Panc1 (cell line): ENCODE measurements at regions not wholly inside any gene's neighbourhood (a gene's known extent, or its start where the extent isn't known, plus 50 kb on each side); places are given as distances from the start of the nearest gene placed in this dataset.

Experiments used
- ATAC-seq: fragments of 200-7000 bp; cut with Tn5 transposase; 2 replicates; pipeline ENCODE4 v1.9.1; 2020; ENCODE audit warnings: mild to moderate bottlenecking, moderate library complexity
- BruUV-seq: library from RNA; stranded (reverse); fragments of 400-500 nt; replicated peaks from 2 replicates; lab custom pipeline; 2021; lab: Mats Ljungman, UMichigan
- CTCF ChIA-PET: fragments of 300-600 bp; sonication (Branson Sonifier 250); formaldehyde crosslinking; loops from one replicate; lab custom pipeline; 2022; ENCODE audit warnings: antibody characterized with exemption; lab: Charles Lee
- POLR2A ChIA-PET: fragments of 300-600 bp; sonication (Branson Sonifier 250); formaldehyde crosslinking; loops from one replicate; lab custom pipeline; 2022; ENCODE audit warnings: antibody characterized with exemption; lab: Charles Lee
- DNase-seq: peaks from one replicate; pipeline ENCODE4 v3.0.0-alpha.2; 2010; ENCODE audit warnings: low read depth, low spot score
- H3K27ac ChIP-seq: 2 replicates; pipeline ENCODE4 v1.5.1; 2011; ENCODE audit warnings: mild to moderate bottlenecking, low read length, inconsistent platforms
- H3K27me3 ChIP-seq: fragments of 200-500 bp; sonication (Bioruptor generic); 2 replicates; pipeline ENCODE4 v1.6.0; 2014; ENCODE audit warnings: low read length, inconsistent platforms; ENCODE audit not compliant: control insufficient read depth, insufficient read depth
- H3K36me3 ChIP-seq: fragments of 200-500 bp; sonication (Bioruptor generic); 2 replicates; pipeline ENCODE4 v1.5.1; 2014; ENCODE audit warnings: inconsistent platforms, mild to moderate bottlenecking, low read length, moderate library complexity; ENCODE audit not compliant: control insufficient read depth, insufficient read depth
- H3K4me1 ChIP-seq: 2 replicates; pipeline ENCODE4 v1.5.1; 2011; ENCODE audit warnings: inconsistent platforms, mild to moderate bottlenecking, low read length, moderate library complexity; ENCODE audit not compliant: control insufficient read depth, insufficient read depth
- H3K4me3 ChIP-seq, 2 experiments: 2 replicates each; pipeline ENCODE4 v1.5.1; 2011 to 2012; ENCODE audit warnings: low read depth in 2 of 2, low read length in 2 of 2, mild to moderate bottlenecking in 2 of 2, inconsistent platforms in 1 of 2, moderate library complexity in 1 of 2
- H3K9me3 ChIP-seq: fragments of 200-500 bp; sonication (Bioruptor generic); 2 replicates; pipeline ENCODE4 v1.5.1; 2014; ENCODE audit warnings: low read depth, mild to moderate bottlenecking, inconsistent platforms, low read length, moderate library complexity; ENCODE audit not compliant: control insufficient read depth, insufficient read depth
- CTCF ChIP-seq: fragments of 450-650 bp; IDR thresholded peaks from 2 replicates; pipeline ENCODE4 v1.5.1; 2017; ENCODE audit warnings: mild to moderate bottlenecking
- POLR2AphosphoS5 ChIP-seq: IDR thresholded peaks from 2 replicates; pipeline ENCODE4 v1.6.1; 2012; ENCODE audit warnings: mild to moderate bottlenecking, low read depth, low read length, moderate library complexity
- SIN3A ChIP-seq: IDR thresholded peaks from 2 replicates; pipeline ENCODE4 v1.6.1; 2012; ENCODE audit warnings: low read depth, mild to moderate bottlenecking, low read length, moderate library complexity, borderline replicate concordance; ENCODE audit not compliant: insufficient read depth
- TCF7L2 ChIP-seq: IDR thresholded peaks from 2 replicates; pipeline ENCODE4 v1.6.1; 2011; ENCODE audit warnings: mild to moderate bottlenecking, low read depth, low read length, inconsistent platforms
- in situ Hi-C: cut with HindIII; loops from 2 replicates; pipeline ENCODE4 v1.10.0; 2016; ENCODE audit warnings: low sequenced_read_pairs, low pct_unique_long_range_greater_than_20kb
- intact Hi-C: fragments of 100-400 bp; cut with micrococcal nuclease; formaldehyde crosslinking; loops from one replicate; pipeline ENCODE4 v1.10.0; 2022; ENCODE audit not compliant: unreplicated experiment
- TF ChIP-seq, protein P1 (sequence below), 2 experiments: IDR thresholded peaks; 2 replicates each; pipeline ENCODE4 v1.6.1; 2011 to 2012; ENCODE audit warnings: low read depth in 2 of 2, control low read depth in 1 of 2, low read length in 1 of 2, mild to moderate bottlenecking in 1 of 2, moderate library complexity in 1 of 2; ENCODE audit not compliant: insufficient read depth in 1 of 2

DNA sequence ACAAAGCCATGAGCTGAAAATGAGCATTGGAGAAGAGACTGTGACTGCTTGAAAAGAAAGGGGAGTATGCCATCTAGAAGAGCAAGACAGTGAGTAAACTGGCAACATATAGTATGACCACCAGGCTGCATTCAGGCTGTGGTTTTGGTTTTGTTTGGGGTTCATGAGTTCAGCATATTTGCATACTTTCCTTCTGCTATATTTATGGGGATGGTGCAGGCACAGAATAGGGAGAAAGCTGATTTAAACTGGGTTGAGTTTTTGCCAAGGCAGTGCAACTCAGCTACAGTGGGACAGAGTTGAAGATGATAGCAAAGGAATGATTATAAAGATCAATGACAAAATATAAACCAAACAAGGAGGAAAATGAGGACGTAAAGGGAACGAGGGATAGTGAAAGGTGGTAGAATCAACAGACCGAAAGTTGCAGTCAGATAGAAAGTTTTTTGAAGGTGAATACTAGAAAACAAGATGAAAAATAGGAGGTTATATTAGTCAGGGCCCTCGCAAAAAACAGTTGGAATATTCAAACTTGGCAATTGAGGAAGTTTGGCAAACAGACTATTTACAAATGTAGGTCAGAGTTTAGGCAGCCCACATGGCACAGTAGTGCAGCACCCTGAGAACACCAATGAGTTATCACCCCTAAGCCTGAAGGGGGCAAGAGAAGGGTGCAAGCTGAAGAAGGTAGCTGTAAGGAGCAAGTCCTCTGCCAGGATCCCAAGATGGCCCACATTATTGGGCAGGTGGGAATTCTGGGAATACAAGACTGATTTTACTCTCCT is 114.8 kb upstream of the MAP9 start:
- intact Hi-C loops (no loop called here), in situ Hi-C loops (no loop called here)
- ATAC-seq, result no peak
- Histone ChIP-seq H3K27me3 (no peaks in the 10 kb centered on the region), H3K27ac (no peak overlapping the region), H3K4me3 (no peak overlapping the region), H3K36me3 (no peaks in the 10 kb centered on the region), H3K9me3 (no peaks in the 10 kb centered on the region), H3K4me1 (no peaks in the 10 kb centered on the region)
- POLR2A ChIA-PET, result no interaction called here
- TF ChIP-seq SIN3A (no peak), TCF7L2 (no peak), CTCF (no peak), POLR2AphosphoS5 (no peak)
- TF ChIP-seq, protein P1, sequence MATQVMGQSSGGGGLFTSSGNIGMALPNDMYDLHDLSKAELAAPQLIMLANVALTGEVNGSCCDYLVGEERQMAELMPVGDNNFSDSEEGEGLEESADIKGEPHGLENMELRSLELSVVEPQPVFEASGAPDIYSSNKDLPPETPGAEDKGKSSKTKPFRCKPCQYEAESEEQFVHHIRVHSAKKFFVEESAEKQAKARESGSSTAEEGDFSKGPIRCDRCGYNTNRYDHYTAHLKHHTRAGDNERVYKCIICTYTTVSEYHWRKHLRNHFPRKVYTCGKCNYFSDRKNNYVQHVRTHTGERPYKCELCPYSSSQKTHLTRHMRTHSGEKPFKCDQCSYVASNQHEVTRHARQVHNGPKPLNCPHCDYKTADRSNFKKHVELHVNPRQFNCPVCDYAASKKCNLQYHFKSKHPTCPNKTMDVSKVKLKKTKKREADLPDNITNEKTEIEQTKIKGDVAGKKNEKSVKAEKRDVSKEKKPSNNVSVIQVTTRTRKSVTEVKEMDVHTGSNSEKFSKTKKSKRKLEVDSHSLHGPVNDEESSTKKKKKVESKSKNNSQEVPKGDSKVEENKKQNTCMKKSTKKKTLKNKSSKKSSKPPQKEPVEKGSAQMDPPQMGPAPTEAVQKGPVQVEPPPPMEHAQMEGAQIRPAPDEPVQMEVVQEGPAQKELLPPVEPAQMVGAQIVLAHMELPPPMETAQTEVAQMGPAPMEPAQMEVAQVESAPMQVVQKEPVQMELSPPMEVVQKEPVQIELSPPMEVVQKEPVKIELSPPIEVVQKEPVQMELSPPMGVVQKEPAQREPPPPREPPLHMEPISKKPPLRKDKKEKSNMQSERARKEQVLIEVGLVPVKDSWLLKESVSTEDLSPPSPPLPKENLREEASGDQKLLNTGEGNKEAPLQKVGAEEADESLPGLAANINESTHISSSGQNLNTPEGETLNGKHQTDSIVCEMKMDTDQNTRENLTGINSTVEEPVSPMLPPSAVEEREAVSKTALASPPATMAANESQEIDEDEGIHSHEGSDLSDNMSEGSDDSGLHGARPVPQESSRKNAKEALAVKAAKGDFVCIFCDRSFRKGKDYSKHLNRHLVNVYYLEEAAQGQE (IDR thresholded peaks at IDR 0.05; ENCODE audit: insufficient read depth in 1 of 2, low read depth in 2 of 2, low read length in 1 of 2), result no peak
- CTCF ChIA-PET, result no interaction called here
- no TSS peak for BruUV-seq
- no peak for DNase-seq

GRCh38 chr4:155489271-155489670 is 112.5 kb upstream of the MAP9 start:
- TF ChIP-seq POLR2AphosphoS5, result no peak
- TF ChIP-seq, protein P1 (IDR thresholded peaks at IDR 0.05; ENCODE audit: insufficient read depth in 1 of 2, low read depth in 2 of 2, low read length in 1 of 2), result no peak
- TF ChIP-seq CTCF, result no peak
- no peak for TF ChIP-seq TCF7L2
- no peak for TF ChIP-seq SIN3A
- CTCF ChIA-PET, result no interaction called here
- no peaks in the 10 kb centered on the region for H3K9me3 ChIP-seq
- H3K4me1 ChIP-seq, result no peaks in the 10 kb centered on the region
- in situ Hi-C loops (no loop called here), intact Hi-C loops (no loop called here)
- H3K4me3 ChIP-seq, result no peak overlapping the region
- H3K27ac ChIP-seq, result no peak overlapping the region
- DNase-seq, result no peak
- no peaks in the 10 kb centered on the region for H3K27me3 ChIP-seq
- H3K36me3 ChIP-seq, result no peaks in the 10 kb centered on the region
- POLR2A ChIA-PET, result no interaction called here
- ATAC-seq, result no peak
- BruUV-seq, result no TSS peak
